ENCODE measurements at regions not wholly inside any gene's neighbourhood (a gene's known extent, or its start where the extent isn't known, plus 50 kb on each side); places are given as distances from the start of the nearest gene placed in this dataset.
"Not testable (repeated sequence)": the region's sequence is repeated elsewhere in the genome, so short reads cannot be mapped to it uniquely, and the experiment has no call there.

GRCh38 chr14:21863289-21863688 lies 189.7 kb upstream of the OR4E1 start:
- Histone ChIP-seq H3K36me3 (ENCODE audit: control insufficient read depth, insufficient read depth, low read length) (no peaks in the 10 kb centered on the region), H3K27me3 (ENCODE audit: control insufficient read depth, insufficient read depth, low read length) (peaks cover under 1% of the 10 kb centered on the region), H3K4me3 (ENCODE audit: low read depth, low read length) (no peak overlapping the region)
- TF ChIP-seq CTCF (IDR thresholded peaks at IDR 0.05; ENCODE audit: insufficient read depth, low read length, severe bottlenecking): no peak
- no peak for FAIRE-seq
- no peak for DNase-seq (ENCODE audit: low read depth)

- no peak for FAIRE-seq
- no peaks in the 10 kb centered on the region for H3K36me3 ChIP-seq (ENCODE audit: control insufficient read depth, insufficient read depth, low read length)
- no peak for TF ChIP-seq CTCF (IDR thresholded peaks at IDR 0.05; ENCODE audit: insufficient read depth, low read length, severe bottlenecking)
Measured at GRCh38 chr14:21861153-21861552, 187.5 kb upstream of the OR4E1 start.

GRCh38 chr14:21860172-21860571 lies 186.6 kb upstream of the OR4E1 start:
- no peak overlapping the region for H3K4me3 ChIP-seq (ENCODE audit: low read depth, low read length)
- H3K36me3 ChIP-seq (ENCODE audit: control insufficient read depth, insufficient read depth, low read length): no peaks in the 10 kb centered on the region
- peak; percentile 56 for TF ChIP-seq CTCF (IDR thresholded peaks at IDR 0.05; ENCODE audit: insufficient read depth, low read length, severe bottlenecking)
- no peak for FAIRE-seq
- peak; percentile 47 for DNase-seq (ENCODE audit: low read depth)
- H3K27me3 ChIP-seq (ENCODE audit: control insufficient read depth, insufficient read depth, low read length): peaks cover 1% of the 10 kb centered on the region

More at GRCh38 chr14:21861153-21861552, 187.5 kb upstream of the OR4E1 start:
- H3K27me3 ChIP-seq (ENCODE audit: control insufficient read depth, insufficient read depth, low read length): peaks cover 1% of the 10 kb centered on the region
- no peak for DNase-seq (ENCODE audit: low read depth)
- no peak overlapping the region for H3K4me3 ChIP-seq (ENCODE audit: low read depth, low read length)

- TF ChIP-seq CTCF (IDR thresholded peaks at IDR 0.05; ENCODE audit: insufficient read depth, low read length, severe bottlenecking): no peak
- Histone ChIP-seq H3K36me3 (ENCODE audit: control insufficient read depth, insufficient read depth, low read length) (no peaks in the 10 kb centered on the region), H3K4me3 (ENCODE audit: low read depth, low read length) (no peak overlapping the region), H3K27me3 (ENCODE audit: control insufficient read depth, insufficient read depth, low read length) (no peaks in the 10 kb centered on the region)
- no peak for FAIRE-seq
- no peak for DNase-seq (ENCODE audit: low read depth)
Measured at GRCh38 chr14:21852775-21853174, 179.2 kb upstream of the OR4E1 start.

GRCh38 chr14:21852061-21852664 lies 178.5 kb upstream of the OR4E1 start:
- H3K36me3 ChIP-seq (ENCODE audit: control insufficient read depth, insufficient read depth, low read length): no peaks in the 10 kb centered on the region
- no peak overlapping the region for H3K4me3 ChIP-seq (ENCODE audit: low read depth, low read length)
- peak; percentile 87 for TF ChIP-seq CTCF (IDR thresholded peaks at IDR 0.05; ENCODE audit: insufficient read depth, low read length, severe bottlenecking)
- peak; percentile 43 for FAIRE-seq
- no peaks in the 10 kb centered on the region for H3K27me3 ChIP-seq (ENCODE audit: control insufficient read depth, insufficient read depth, low read length)
- peak; percentile 39 for DNase-seq (ENCODE audit: low read depth)

GRCh38 chr14:21846902-21847301 lies 173.3 kb upstream of the OR4E1 start:
- not testable (repeated sequence) for H3K27me3 ChIP-seq (ENCODE audit: control insufficient read depth, insufficient read depth, low read length); H3K4me3 ChIP-seq (ENCODE audit: low read depth, low read length); DNase-seq (ENCODE audit: low read depth); H3K36me3 ChIP-seq (ENCODE audit: control insufficient read depth, insufficient read depth, low read length); FAIRE-seq
